ENCODE measurements at regions not wholly inside any gene's neighbourhood (a gene's known extent, or its start where the extent isn't known, plus 50 kb on each side); places are given as distances from the start of the nearest gene placed in this dataset.

DNA sequence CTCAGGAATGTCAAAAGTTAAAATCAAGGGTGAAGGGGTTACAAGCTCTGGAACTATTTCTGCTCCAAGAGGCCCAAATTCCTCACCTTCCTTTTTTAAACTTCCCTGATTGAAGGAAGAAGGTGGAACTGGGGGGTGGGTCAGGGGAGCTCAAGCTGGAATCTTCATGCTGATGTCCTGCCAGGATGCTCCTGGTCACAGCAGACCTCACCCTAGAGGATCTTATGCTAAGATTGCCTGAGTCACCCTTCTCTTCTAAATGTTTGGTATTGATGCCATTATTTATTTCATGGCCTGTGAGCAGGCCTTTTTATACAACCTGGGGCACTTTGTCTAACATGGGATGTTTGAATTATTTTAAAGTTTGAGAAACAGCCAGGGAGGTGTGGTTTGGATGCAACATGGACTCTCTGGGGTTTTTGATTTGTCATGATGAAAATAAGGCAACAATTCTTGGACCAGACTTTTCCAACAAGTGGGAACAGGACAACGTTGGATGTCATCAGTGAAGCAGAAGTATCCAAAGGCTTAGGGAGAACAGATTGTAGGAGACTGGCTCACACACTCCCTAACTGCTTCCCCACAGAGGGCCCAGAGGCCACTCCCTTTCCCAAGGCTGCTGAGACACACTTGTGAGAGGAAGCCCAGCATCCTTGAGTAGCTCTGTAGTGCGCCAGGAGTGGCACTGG lies 420.2 kb upstream of the MEX3C start:
- H3K9me3 Mint-ChIP-seq, result peaks cover 0 to 8% (median under 1%) of the 10 kb centered on the region in 11 donors
- ATAC-seq (no peak), DNase-seq (no peak)
- POLR2A ChIA-PET, result no interaction called here
- no peaks in the 10 kb centered on the region for H3K4me1 ChIP-seq (ENCODE audit: control insufficient read depth in 2 of 2, insufficient read depth in 2 of 2, low read length in 2 of 2)
- H3K4me3 ChIP-seq (ENCODE audit: low read length), result no peak overlapping the region
- intact Hi-C loops (cut with micrococcal nuclease), result no loop called here
- H3K36me3 ChIP-seq (ENCODE audit: control insufficient read depth in 2 of 3, insufficient read depth in 3 of 3, low read length in 3 of 3), result no peaks in the 10 kb centered on the region
- H3K4me1 Mint-ChIP-seq, result no peaks in the 10 kb centered on the region
- H3K27me3 ChIP-seq (ENCODE audit: control insufficient read depth in 2 of 2, insufficient read depth in 2 of 2, low read length in 2 of 2), result peaks cover 0 to 3% of the 10 kb centered on the region in 2 donors
- H3K9me3 ChIP-seq (ENCODE audit: control insufficient read depth in 2 of 3, low read length in 3 of 3), result no peaks in the 10 kb centered on the region
- H3K27me3 Mint-ChIP-seq, result peaks cover 18 to 53% (median 37%) of the 10 kb centered on the region in 5 donors
- no peak overlapping the region for H3K27ac Mint-ChIP-seq
- CTCF ChIA-PET, result no interaction called here
- no peak overlapping the region for H3K27ac ChIP-seq (ENCODE audit: low read depth, low read length)
- no peak overlapping the region for H3K4me3 Mint-ChIP-seq
- peaks cover 0 to 5% (median 0%) of the 10 kb centered on the region in 5 donors for H3K36me3 Mint-ChIP-seq

DNA sequence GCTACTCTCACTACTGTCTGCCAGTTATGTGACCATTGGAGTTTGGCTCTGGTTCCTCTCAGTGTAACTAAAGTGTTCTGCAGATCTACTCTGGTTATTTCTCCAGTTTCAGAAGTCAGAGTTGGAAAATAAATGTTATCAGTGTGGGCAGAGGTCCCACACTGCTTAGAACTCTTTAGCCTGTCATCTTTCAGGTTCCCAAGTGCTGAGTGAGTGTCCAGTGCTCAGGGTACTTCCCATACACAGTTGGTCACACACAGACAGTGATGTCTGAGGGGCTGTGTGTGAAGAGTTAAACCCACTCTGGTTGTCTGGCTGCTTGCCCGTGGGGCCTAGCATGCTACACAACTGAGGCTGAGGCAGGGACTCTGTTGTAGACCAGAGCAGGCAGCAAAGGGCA lies 421.8 kb upstream of the MEX3C start:
- no peak overlapping the region for H3K27ac ChIP-seq (ENCODE audit: low read depth, low read length)
- ChIA-PET CTCF (no interaction called here), POLR2A (no interaction called here)
- no peak for DNase-seq
- H3K4me3 ChIP-seq (ENCODE audit: low read length), result no peak overlapping the region
- no peak overlapping the region for H3K4me3 Mint-ChIP-seq
- peaks cover 0 to 5% (median 0%) of the 10 kb centered on the region in 5 donors for H3K36me3 Mint-ChIP-seq
- peaks cover 0 to 9% (median 0%) of the 10 kb centered on the region in 11 donors for H3K9me3 Mint-ChIP-seq
- intact Hi-C loops (cut with micrococcal nuclease), result no loop called here
- H3K27ac Mint-ChIP-seq, result no peak overlapping the region
- H3K4me1 Mint-ChIP-seq, result no peaks in the 10 kb centered on the region
- no peak for ATAC-seq
- H3K36me3 ChIP-seq (ENCODE audit: control insufficient read depth in 2 of 3, insufficient read depth in 3 of 3, low read length in 3 of 3), result no peaks in the 10 kb centered on the region
- H3K27me3 ChIP-seq (ENCODE audit: control insufficient read depth in 2 of 2, insufficient read depth in 2 of 2, low read length in 2 of 2), result peaks cover 0 to 3% of the 10 kb centered on the region in 2 donors
- H3K27me3 Mint-ChIP-seq, result peaks cover 24 to 52% (median 37%) of the 10 kb centered on the region in 5 donors
- no peaks in the 10 kb centered on the region for H3K9me3 ChIP-seq (ENCODE audit: control insufficient read depth in 2 of 3, low read length in 3 of 3)
- no peaks in the 10 kb centered on the region for H3K4me1 ChIP-seq (ENCODE audit: control insufficient read depth in 2 of 2, insufficient read depth in 2 of 2, low read length in 2 of 2)

DNA sequence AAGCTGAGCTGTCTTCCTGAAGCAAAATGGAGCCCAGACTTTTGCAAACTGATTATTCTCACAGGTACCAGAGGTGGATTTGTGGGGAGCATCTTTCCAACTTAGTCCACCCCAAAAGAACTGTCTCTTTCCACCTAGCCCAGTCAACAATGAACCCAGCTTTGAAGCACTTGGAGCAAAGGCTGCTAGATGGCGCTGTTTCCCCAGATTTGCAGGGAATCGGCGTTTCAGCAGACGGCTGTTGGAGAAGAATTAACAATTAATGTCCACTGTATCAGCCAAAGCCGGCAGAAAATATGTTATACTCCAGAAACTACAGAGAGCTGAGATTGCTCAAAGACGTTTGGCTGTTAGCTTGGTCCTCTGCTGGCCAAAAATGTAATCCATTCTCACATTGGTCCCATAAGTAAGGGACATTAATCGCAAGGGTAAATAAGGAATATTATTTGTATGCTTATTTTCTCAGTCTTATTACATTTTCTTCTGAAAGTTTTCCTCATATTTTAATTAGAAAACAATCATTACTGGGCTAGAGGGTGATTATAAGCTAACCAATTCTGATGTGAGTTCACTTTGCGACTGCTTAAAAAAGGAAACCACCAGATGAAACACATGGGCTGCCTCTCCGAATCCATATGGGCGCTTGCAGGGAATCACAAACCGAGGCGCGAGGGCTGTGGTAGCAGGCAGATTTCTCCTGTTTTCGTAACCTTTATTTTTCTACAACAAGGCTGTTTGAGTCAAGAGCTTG lies 423.8 kb upstream of the MEX3C start:
- peaks cover 24 to 51% (median 39%) of the 10 kb centered on the region in 5 donors for H3K27me3 Mint-ChIP-seq
- H3K4me1 ChIP-seq (ENCODE audit: control insufficient read depth in 2 of 2, insufficient read depth in 2 of 2, low read length in 2 of 2), result no peaks in the 10 kb centered on the region
- no peaks in the 10 kb centered on the region for H3K4me1 Mint-ChIP-seq
- H3K9me3 ChIP-seq (ENCODE audit: control insufficient read depth in 2 of 3, low read length in 3 of 3), result no peaks in the 10 kb centered on the region
- no peak overlapping the region for H3K4me3 ChIP-seq (ENCODE audit: low read length)
- ATAC-seq (no peak), DNase-seq (peak in 1 of 9 donors; percentile 22)
- intact Hi-C loops (cut with micrococcal nuclease), result no loop called here
- H3K27me3 ChIP-seq (ENCODE audit: control insufficient read depth in 2 of 2, insufficient read depth in 2 of 2, low read length in 2 of 2), result peaks cover 0 to 3% of the 10 kb centered on the region in 2 donors
- H3K27ac Mint-ChIP-seq, result no peak overlapping the region
- H3K36me3 Mint-ChIP-seq, result peaks cover 0 to 5% (median 0%) of the 10 kb centered on the region in 5 donors
- ChIA-PET POLR2A (no interaction called here), CTCF (no interaction called here)
- peaks cover 0 to 9% (median 0%) of the 10 kb centered on the region in 11 donors for H3K9me3 Mint-ChIP-seq
- H3K36me3 ChIP-seq (ENCODE audit: control insufficient read depth in 2 of 3, insufficient read depth in 3 of 3, low read length in 3 of 3), result no peaks in the 10 kb centered on the region
- no peak overlapping the region for H3K4me3 Mint-ChIP-seq
- H3K27ac ChIP-seq (ENCODE audit: low read depth, low read length), result no peak overlapping the region

DNA sequence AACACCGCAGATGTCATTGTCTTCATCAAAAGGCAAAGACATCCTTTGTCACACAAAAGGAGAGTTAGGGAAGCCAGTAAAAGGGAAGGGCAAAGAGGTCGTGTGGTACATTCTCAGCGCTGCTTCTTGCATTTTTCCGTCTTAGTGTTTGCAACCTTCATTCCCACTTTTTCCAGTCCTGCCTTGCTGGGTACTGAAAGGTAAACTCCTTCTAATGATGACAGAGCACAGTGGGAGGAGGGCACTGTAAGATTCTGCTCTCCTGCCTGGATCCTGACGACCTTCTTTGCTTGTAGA lies 424.3 kb upstream of the MEX3C start:
- Histone ChIP-seq H3K9me3 (ENCODE audit: control insufficient read depth in 2 of 3, low read length in 3 of 3) (no peaks in the 10 kb centered on the region), H3K27me3 (ENCODE audit: control insufficient read depth in 2 of 2, insufficient read depth in 2 of 2, low read length in 2 of 2) (peaks cover 0 to 3% of the 10 kb centered on the region in 2 donors), H3K4me3 (ENCODE audit: low read length) (no peak overlapping the region), H3K27ac (ENCODE audit: low read depth, low read length) (no peak overlapping the region), H3K36me3 (ENCODE audit: control insufficient read depth in 2 of 3, insufficient read depth in 3 of 3, low read length in 3 of 3) (no peaks in the 10 kb centered on the region), H3K4me1 (ENCODE audit: control insufficient read depth in 2 of 2, insufficient read depth in 2 of 2, low read length in 2 of 2) (no peaks in the 10 kb centered on the region)
- no peaks in the 10 kb centered on the region for H3K4me1 Mint-ChIP-seq
- ATAC-seq (no peak), DNase-seq (no peak)
- H3K36me3 Mint-ChIP-seq, result peaks cover 0 to 5% (median 0%) of the 10 kb centered on the region in 5 donors
- intact Hi-C loops (cut with micrococcal nuclease), result no loop called here
- peaks cover 24 to 46% (median 36%) of the 10 kb centered on the region in 5 donors for H3K27me3 Mint-ChIP-seq
- POLR2A ChIA-PET, result no interaction called here
- no peak overlapping the region for H3K27ac Mint-ChIP-seq
- H3K4me3 Mint-ChIP-seq, result no peak overlapping the region
- peaks cover 0 to 9% (median 0%) of the 10 kb centered on the region in 11 donors for H3K9me3 Mint-ChIP-seq
- CTCF ChIA-PET, result no interaction called here

DNA sequence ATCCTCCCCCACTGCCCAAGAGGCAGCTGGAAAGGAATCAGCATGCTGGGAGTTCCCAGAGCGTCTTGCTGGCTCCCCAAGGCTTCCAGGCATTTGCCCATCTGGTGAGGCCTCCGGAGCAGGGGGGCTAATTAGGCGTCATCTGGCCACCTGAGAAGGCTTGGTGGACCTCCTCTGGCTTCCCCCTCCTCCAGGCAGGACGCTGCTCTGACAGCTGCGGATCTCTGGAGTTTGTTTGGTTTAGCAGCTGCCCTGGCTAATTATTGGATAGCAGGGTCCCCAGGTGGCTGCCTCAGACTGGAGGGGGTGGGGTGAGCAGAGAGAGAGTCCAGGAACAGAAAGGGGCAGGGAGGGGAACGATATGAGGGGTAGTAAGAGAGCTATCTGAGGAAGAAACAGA lies 425.2 kb upstream of the MEX3C start:
- Mint-ChIP-seq H3K4me1 (no peaks in the 10 kb centered on the region), H3K9me3 (peaks cover 0 to 9% (median 0%) of the 10 kb centered on the region in 11 donors), H3K27me3 (peaks cover 24 to 44% (median 36%) of the 10 kb centered on the region in 5 donors), H3K36me3 (peaks cover 0 to 5% (median 0%) of the 10 kb centered on the region in 5 donors), H3K27ac (no peak overlapping the region), H3K4me3 (no peak overlapping the region)
- H3K9me3 ChIP-seq (ENCODE audit: control insufficient read depth in 2 of 3, low read length in 3 of 3), result no peaks in the 10 kb centered on the region
- intact Hi-C loops (cut with micrococcal nuclease), result no loop called here
- ATAC-seq (no peak), DNase-seq (no peak)
- no peak overlapping the region for H3K4me3 ChIP-seq (ENCODE audit: low read length)
- ChIA-PET CTCF (no interaction called here), POLR2A (no interaction called here)
- no peaks in the 10 kb centered on the region for H3K4me1 ChIP-seq (ENCODE audit: control insufficient read depth in 2 of 2, insufficient read depth in 2 of 2, low read length in 2 of 2)
- H3K27ac ChIP-seq (ENCODE audit: low read depth, low read length), result no peak overlapping the region
- no peaks in the 10 kb centered on the region for H3K36me3 ChIP-seq (ENCODE audit: control insufficient read depth in 2 of 3, insufficient read depth in 3 of 3, low read length in 3 of 3)
- H3K27me3 ChIP-seq (ENCODE audit: control insufficient read depth in 2 of 2, insufficient read depth in 2 of 2, low read length in 2 of 2), result peaks cover 0 to 3% of the 10 kb centered on the region in 2 donors

DNA sequence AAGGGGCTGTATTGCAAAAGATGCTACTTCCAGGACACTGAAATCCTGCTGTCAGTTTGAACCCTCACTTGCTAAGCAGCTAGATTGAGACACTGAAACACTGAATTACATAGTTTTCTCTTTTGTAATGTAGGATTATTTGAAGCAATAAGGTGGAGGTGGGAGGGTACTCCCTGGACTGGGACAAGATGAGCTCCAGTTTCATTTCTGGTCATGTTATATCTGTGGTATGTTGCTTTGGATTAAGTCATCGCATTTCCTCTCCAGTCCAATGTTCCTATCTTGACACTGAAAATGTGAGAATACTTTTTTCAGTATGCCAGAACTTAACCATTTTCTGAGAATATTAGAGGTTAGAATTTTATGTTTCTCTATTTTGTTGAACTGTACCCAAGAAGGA lies 426.2 kb upstream of the MEX3C start:
- Mint-ChIP-seq H3K9me3 (peaks cover 0 to 9% (median 0%) of the 10 kb centered on the region in 11 donors), H3K27ac (no peak overlapping the region), H3K36me3 (peaks cover 0 to 5% (median 0%) of the 10 kb centered on the region in 5 donors), H3K4me1 (no peaks in the 10 kb centered on the region), H3K27me3 (peaks cover 24 to 39% (median 33%) of the 10 kb centered on the region in 5 donors), H3K4me3 (no peak overlapping the region)
- H3K27ac ChIP-seq (ENCODE audit: low read depth, low read length), result no peak overlapping the region
- no peaks in the 10 kb centered on the region for H3K9me3 ChIP-seq (ENCODE audit: control insufficient read depth in 2 of 3, low read length in 3 of 3)
- ChIA-PET POLR2A (no interaction called here), CTCF (no interaction called here)
- no peaks in the 10 kb centered on the region for H3K36me3 ChIP-seq (ENCODE audit: control insufficient read depth in 2 of 3, insufficient read depth in 3 of 3, low read length in 3 of 3)
- no peaks in the 10 kb centered on the region for H3K4me1 ChIP-seq (ENCODE audit: control insufficient read depth in 2 of 2, insufficient read depth in 2 of 2, low read length in 2 of 2)
- no peak for DNase-seq
- no peak overlapping the region for H3K4me3 ChIP-seq (ENCODE audit: low read length)
- intact Hi-C loops (cut with micrococcal nuclease), result no loop called here
- no peak for ATAC-seq
- peaks cover 0 to 3% of the 10 kb centered on the region in 2 donors for H3K27me3 ChIP-seq (ENCODE audit: control insufficient read depth in 2 of 2, insufficient read depth in 2 of 2, low read length in 2 of 2)

DNA sequence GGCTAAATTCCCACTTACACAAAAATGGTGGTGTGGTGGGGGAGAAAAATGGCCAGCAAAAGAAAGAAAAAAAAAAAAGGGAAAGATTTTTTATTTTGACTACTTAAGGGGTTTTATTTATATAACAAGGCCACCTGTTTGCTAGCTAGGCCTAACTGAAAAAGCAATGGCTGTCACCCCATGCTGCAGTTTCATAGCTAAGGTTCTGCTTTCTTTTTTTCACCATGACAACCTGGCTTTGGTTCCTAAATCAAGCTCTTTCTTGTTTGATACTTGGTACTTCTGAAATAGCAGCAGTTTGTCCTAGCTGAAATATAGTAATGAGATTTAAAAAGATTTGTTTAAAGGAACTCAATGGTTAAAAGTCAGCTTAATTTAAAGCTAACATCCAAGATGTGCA lies 433.2 kb upstream of the MEX3C start:
- H3K4me1 Mint-ChIP-seq, result no peaks in the 10 kb centered on the region
- no peaks in the 10 kb centered on the region for H3K27me3 ChIP-seq (ENCODE audit: control insufficient read depth in 2 of 2, insufficient read depth in 2 of 2, low read length in 2 of 2)
- ChIA-PET POLR2A (no interaction called here), CTCF (interaction anchor here (0.7 kb wide), 1 partner anchor 386 kb away, joined by 4 read pairs; no protein-coding TSS in a partner anchor)
- peaks cover 0 to 7% (median 5%) of the 10 kb centered on the region in 5 donors for H3K27me3 Mint-ChIP-seq
- intact Hi-C loops (cut with micrococcal nuclease), result no loop called here
- no peak overlapping the region for H3K27ac ChIP-seq (ENCODE audit: low read depth, low read length)
- H3K9me3 ChIP-seq (ENCODE audit: control insufficient read depth in 2 of 3, low read length in 3 of 3), result no peaks in the 10 kb centered on the region
- no peaks in the 10 kb centered on the region for H3K36me3 Mint-ChIP-seq
- peaks cover 1 to 10% (median 3%) of the 10 kb centered on the region in 11 donors for H3K9me3 Mint-ChIP-seq
- H3K4me3 ChIP-seq (ENCODE audit: low read length), result no peak overlapping the region
- DNase-seq, result no peak
- no peaks in the 10 kb centered on the region for H3K4me1 ChIP-seq (ENCODE audit: control insufficient read depth in 2 of 2, insufficient read depth in 2 of 2, low read length in 2 of 2)
- H3K27ac Mint-ChIP-seq, result no peak overlapping the region
- no peaks in the 10 kb centered on the region for H3K36me3 ChIP-seq (ENCODE audit: control insufficient read depth in 2 of 3, insufficient read depth in 3 of 3, low read length in 3 of 3)
- H3K4me3 Mint-ChIP-seq, result no peak overlapping the region
- no peak for ATAC-seq
